ENCODE measurements at regions not wholly inside any gene's neighbourhood (a gene's known extent, or its start where the extent isn't known, plus 50 kb on each side); places are given as distances from the start of the nearest gene placed in this dataset.

GRCh38 chr2:38465789-38466127, 88.7 kb upstream of the ATL2 start:
- TF ChIP-seq CTCF (IDR thresholded peaks at IDR 0.05; ENCODE audit: unreplicated experiment): peak; percentile 73
- peak overlapping the region; percentile 12 for H3K27ac Mint-ChIP-seq (ENCODE audit: unreplicated experiment)
- intact Hi-C loops (cut with micrococcal nuclease; ENCODE audit: unreplicated experiment): loop anchor here (1.0 to 10.0 kb wide), 2 partner anchors 91 to 141 kb away; no protein-coding TSS in a partner anchor
- CTCF ChIA-PET: interaction anchor here (0.7 to 2.2 kb wide), 13 partner anchors 9 to 150 kb away, joined by 3 to 38 read pairs (median 6); partner anchors contain the start of gene ATL2
- no peak overlapping the region for H3K4me3 Mint-ChIP-seq (ENCODE audit: low read depth, unreplicated experiment)
- H3K4me1 Mint-ChIP-seq (ENCODE audit: low read depth, unreplicated experiment): peaks cover 24% of the 10 kb centered on the region
- peaks cover 6% of the 10 kb centered on the region for H3K36me3 Mint-ChIP-seq (ENCODE audit: insufficient read depth, unreplicated experiment)
- H3K27me3 Mint-ChIP-seq (ENCODE audit: unreplicated experiment): no peaks in the 10 kb centered on the region
- no TSS peak for BruUV-seq (replicated peaks)
- H3K9me3 Mint-ChIP-seq (ENCODE audit: low read depth, unreplicated experiment): no peaks in the 10 kb centered on the region
- peak; percentile 63 for DNase-seq

GRCh38 chr2:38464971-38465788, 88.1 kb upstream of the ATL2 start:
- DNase-seq: no peak
- BruUV-seq (replicated peaks): no TSS peak
- peaks cover 30% of the 10 kb centered on the region for H3K4me1 Mint-ChIP-seq (ENCODE audit: low read depth, unreplicated experiment)
- CTCF ChIA-PET: interaction anchor here (0.7 to 2.2 kb wide), 13 partner anchors 9 to 150 kb away, joined by 3 to 38 read pairs (median 6); partner anchors contain the start of gene ATL2
- H3K27ac Mint-ChIP-seq (ENCODE audit: unreplicated experiment): peak overlapping the region; percentile 12
- peaks cover 6% of the 10 kb centered on the region for H3K36me3 Mint-ChIP-seq (ENCODE audit: insufficient read depth, unreplicated experiment)
- H3K27me3 Mint-ChIP-seq (ENCODE audit: unreplicated experiment): no peaks in the 10 kb centered on the region
- TF ChIP-seq CTCF (IDR thresholded peaks at IDR 0.05; ENCODE audit: unreplicated experiment): no peak
- H3K4me3 Mint-ChIP-seq (ENCODE audit: low read depth, unreplicated experiment): no peak overlapping the region
- H3K9me3 Mint-ChIP-seq (ENCODE audit: low read depth, unreplicated experiment): no peaks in the 10 kb centered on the region
- intact Hi-C loops (cut with micrococcal nuclease; ENCODE audit: unreplicated experiment): loop anchor here (1.0 to 10.0 kb wide), 2 partner anchors 91 to 140 kb away; no protein-coding TSS in a partner anchor

- CTCF ChIA-PET: no interaction called here
- no peak for DNase-seq
- no peak for TF ChIP-seq CTCF (IDR thresholded peaks at IDR 0.05; ENCODE audit: unreplicated experiment)
- BruUV-seq (replicated peaks): no TSS peak
- H3K4me1 Mint-ChIP-seq (ENCODE audit: low read depth, unreplicated experiment): peaks cover 33% of the 10 kb centered on the region
- no peak overlapping the region for H3K27ac Mint-ChIP-seq (ENCODE audit: unreplicated experiment)
- intact Hi-C loops (cut with micrococcal nuclease; ENCODE audit: unreplicated experiment): loop anchor here (10.0 kb wide), 1 partner anchor 139 kb away; no protein-coding TSS in a partner anchor
- H3K36me3 Mint-ChIP-seq (ENCODE audit: insufficient read depth, unreplicated experiment): peaks cover 6% of the 10 kb centered on the region
- no peak overlapping the region for H3K4me3 Mint-ChIP-seq (ENCODE audit: low read depth, unreplicated experiment)
- H3K27me3 Mint-ChIP-seq (ENCODE audit: unreplicated experiment): no peaks in the 10 kb centered on the region
- no peaks in the 10 kb centered on the region for H3K9me3 Mint-ChIP-seq (ENCODE audit: low read depth, unreplicated experiment)
Observed at GRCh38 chr2:38463752-38464151, 86.7 kb upstream of the ATL2 start.

GRCh38 chr2:38462121-38462661, 85.1 kb upstream of the ATL2 start:
- Mint-ChIP-seq H3K9me3 (ENCODE audit: low read depth, unreplicated experiment) (no peaks in the 10 kb centered on the region), H3K4me1 (ENCODE audit: low read depth, unreplicated experiment) (peaks cover 42% of the 10 kb centered on the region), H3K27me3 (ENCODE audit: unreplicated experiment) (no peaks in the 10 kb centered on the region), H3K4me3 (ENCODE audit: low read depth, unreplicated experiment) (peak overlapping the region; percentile 8), H3K36me3 (ENCODE audit: insufficient read depth, unreplicated experiment) (peaks cover 6% of the 10 kb centered on the region), H3K27ac (ENCODE audit: unreplicated experiment) (peak overlapping the region; percentile 76)
- no TSS peak for BruUV-seq (replicated peaks)
- TF ChIP-seq CTCF (IDR thresholded peaks at IDR 0.05; ENCODE audit: unreplicated experiment): no peak
- peak; percentile 76 for DNase-seq
- CTCF ChIA-PET: interaction anchor here (0.7 to 1.4 kb wide), 6 partner anchors 23 to 386 kb away, joined by 3 to 13 read pairs (median 4); partner anchors contain the start of gene CYP1B1
- intact Hi-C loops (cut with micrococcal nuclease; ENCODE audit: unreplicated experiment): loop anchor here (1.0 to 10.0 kb wide), 4 partner anchors 19 to 137 kb away; no protein-coding TSS in a partner anchor

Data from Calu3 (cell line).